H54 (cell line): ENCODE measurements at regions not wholly inside any gene's neighbourhood (a gene's known extent, or its start where the extent isn't known, plus 50 kb on each side); places are given as distances from the start of the nearest gene placed in this dataset.

Experiments used
- DNase-seq: peaks from one replicate; pipeline ENCODE4 v3.0.0; 2011; ENCODE audit warnings: low spot score, mixed read lengths; ENCODE audit not compliant: insufficient read length
- FAIRE-seq: peaks from 3 replicates; lab custom pipeline; 2011; peaks lifted over from hg19 to GRCh38; lab: Jason Lieb, UNC
- POLR2A ChIP-seq: IDR thresholded peaks from 2 replicates; pipeline ENCODE4 v1.6.1; 2011; ENCODE audit warnings: low read depth, mild to moderate bottlenecking, low read length

DNA sequence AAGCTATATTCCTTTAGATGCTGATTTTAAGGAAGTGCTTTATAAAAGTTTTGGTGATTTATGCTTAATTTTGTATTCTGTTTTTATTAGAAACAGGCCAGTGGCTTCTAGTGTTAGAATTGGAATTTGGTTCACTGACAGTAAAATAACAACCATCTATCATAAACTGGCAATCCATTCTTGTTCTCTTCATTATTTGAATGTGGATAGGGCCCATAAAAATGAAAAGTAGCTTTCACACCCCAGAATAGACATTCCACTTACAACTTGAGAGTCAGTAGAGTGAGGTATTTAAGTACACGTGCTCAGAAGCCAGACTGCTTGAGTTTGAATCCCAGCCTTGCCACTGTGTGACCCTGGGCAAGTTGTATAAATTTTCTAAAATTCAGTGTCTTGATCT is 232.4 kb upstream of the CTSO start:
- no peak for FAIRE-seq
- TF ChIP-seq POLR2A, result no peak

GRCh38 chr4:156185514-156186055 is 231.9 kb upstream of the CTSO start:
- FAIRE-seq, result no peak
- DNase-seq, result no peak
- TF ChIP-seq POLR2A, result no peak

More for the DNA sequence above, 232.4 kb upstream of the CTSO start:
- DNase-seq, result no peak

- DNase-seq (no peak), FAIRE-seq (no peak)
- TF ChIP-seq POLR2A, result no peak
These were observed 228.6 kb upstream of the CTSO start for GRCh38 chr4:156182269-156182668.

- no peak for DNase-seq
- no peak for TF ChIP-seq POLR2A
- FAIRE-seq, result no peak
These were observed 224.3 kb upstream of the CTSO start for GRCh38 chr4:156177941-156178340.

- FAIRE-seq, result no peak
These were observed 223.2 kb upstream of the CTSO start for GRCh38 chr4:156176896-156177295.

GRCh38 chr4:156173937-156174336 is 220.3 kb upstream of the CTSO start:
- no peak for TF ChIP-seq POLR2A
- FAIRE-seq, result no peak
- DNase-seq, result no peak

More at GRCh38 chr4:156176896-156177295, 223.2 kb upstream of the CTSO start:
- DNase-seq, result no peak
- TF ChIP-seq POLR2A, result no peak

DNA sequence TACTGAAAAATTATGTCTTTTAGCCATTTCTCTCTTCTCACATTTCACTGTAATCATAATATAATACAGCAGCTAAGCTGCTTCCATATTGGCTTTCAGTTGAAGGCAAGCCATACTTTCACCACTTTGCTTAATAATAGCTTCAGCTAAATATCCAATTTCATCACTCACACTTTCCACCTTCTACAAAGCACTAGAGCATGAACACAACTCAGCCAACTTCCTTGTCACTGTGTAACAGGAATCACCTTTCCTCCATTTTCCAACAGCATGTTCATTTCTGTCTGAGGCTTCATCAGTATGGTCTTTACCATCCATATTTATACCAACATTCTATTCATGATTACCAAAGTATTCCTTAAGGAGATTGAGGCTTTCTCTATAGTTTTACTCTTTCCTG is 219.8 kb upstream of the CTSO start:
- TF ChIP-seq POLR2A, result no peak
- DNase-seq (no peak), FAIRE-seq (no peak)

- FAIRE-seq (no peak), DNase-seq (no peak)
- TF ChIP-seq POLR2A, result no peak
These were observed 216.2 kb upstream of the CTSO start for GRCh38 chr4:156169861-156170260.

GRCh38 chr4:156169011-156169410 is 215.3 kb upstream of the CTSO start:
- peak; percentile 11 for DNase-seq
- peak; percentile 78 for FAIRE-seq
- TF ChIP-seq POLR2A, result no peak

DNA sequence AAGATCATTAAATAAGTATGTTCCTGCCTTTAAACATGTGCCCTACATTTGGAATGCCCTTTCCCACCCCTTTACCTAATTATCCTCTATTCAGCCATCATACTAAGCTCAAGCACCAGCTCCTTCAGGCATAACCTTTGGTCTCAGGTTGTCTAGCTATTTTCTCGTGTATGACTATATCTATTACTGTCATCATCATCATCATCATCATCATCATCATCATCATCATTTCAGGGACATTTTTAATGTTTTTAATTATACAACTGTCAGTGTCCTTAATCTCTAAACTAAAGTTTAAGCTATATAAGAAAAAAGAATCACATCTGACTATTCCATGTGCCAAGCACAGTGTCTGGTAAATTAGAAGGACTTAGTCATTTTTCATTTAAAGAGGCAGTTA is 214.6 kb upstream of the CTSO start:
- no peak for DNase-seq
- no peak for TF ChIP-seq POLR2A
- FAIRE-seq, result no peak

- no peak for TF ChIP-seq POLR2A
- FAIRE-seq (no peak), DNase-seq (no peak)
These were observed 205.1 kb upstream of the CTSO start for GRCh38 chr4:156158747-156159146.

DNA sequence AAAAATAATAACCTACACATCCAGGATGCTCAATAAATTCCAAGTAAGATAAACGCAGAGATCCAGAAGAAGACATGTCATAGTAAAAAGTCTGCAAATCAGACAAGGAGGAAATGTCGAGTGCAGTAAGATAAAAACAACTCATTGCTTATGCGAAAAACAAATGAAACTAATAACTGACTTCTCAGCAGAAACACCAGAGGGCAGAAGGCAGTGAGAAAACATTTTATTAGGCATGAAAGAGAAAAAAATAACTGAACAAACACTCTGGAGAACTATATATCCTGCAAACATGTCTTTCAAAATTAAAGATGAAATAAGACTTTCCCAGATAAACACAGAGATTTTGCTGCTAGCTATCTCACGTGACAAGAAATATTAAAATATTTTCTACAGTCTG is 201.3 kb upstream of the CTSO start:
- DNase-seq (no peak), FAIRE-seq (no peak)
- TF ChIP-seq POLR2A, result no peak

- no peak for FAIRE-seq
- no peak for DNase-seq
- TF ChIP-seq POLR2A, result no peak
These were observed 192.9 kb upstream of the CTSO start for GRCh38 chr4:156146571-156146970.

GRCh38 chr4:156144961-156145360 is 191.3 kb upstream of the CTSO start:
- FAIRE-seq (no peak), DNase-seq (no peak)
- TF ChIP-seq POLR2A, result no peak

GRCh38 chr4:156138781-156139280 is 185.2 kb upstream of the CTSO start:
- DNase-seq, result no peak
- FAIRE-seq, result no peak
- TF ChIP-seq POLR2A, result no peak
